ENCODE measurements at regions not wholly inside any gene's neighbourhood (a gene's known extent, or its start where the extent isn't known, plus 50 kb on each side); places are given as distances from the start of the nearest gene placed in this dataset.

DNA sequence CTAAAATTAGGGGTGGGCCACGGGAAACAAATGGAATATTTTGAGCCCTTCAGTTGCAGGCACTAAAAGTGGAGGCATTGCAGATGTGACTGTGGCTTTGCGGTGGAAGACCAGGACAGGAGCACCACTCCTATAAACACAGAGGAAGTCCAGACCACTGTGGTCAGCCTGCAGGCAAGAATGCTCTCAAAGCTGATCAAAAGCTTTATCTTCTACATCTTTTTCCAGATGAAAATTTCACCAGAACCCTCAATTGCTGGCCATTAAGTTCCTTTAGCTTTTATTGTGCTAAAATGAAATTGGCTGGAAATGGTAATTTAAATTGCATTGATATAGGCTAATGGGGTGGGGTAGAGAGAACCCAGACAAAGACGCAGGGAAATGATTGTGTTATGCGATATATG, 208.8 kb downstream of the ERCC6L2 start:
- TF ChIP-seq, protein P1, sequence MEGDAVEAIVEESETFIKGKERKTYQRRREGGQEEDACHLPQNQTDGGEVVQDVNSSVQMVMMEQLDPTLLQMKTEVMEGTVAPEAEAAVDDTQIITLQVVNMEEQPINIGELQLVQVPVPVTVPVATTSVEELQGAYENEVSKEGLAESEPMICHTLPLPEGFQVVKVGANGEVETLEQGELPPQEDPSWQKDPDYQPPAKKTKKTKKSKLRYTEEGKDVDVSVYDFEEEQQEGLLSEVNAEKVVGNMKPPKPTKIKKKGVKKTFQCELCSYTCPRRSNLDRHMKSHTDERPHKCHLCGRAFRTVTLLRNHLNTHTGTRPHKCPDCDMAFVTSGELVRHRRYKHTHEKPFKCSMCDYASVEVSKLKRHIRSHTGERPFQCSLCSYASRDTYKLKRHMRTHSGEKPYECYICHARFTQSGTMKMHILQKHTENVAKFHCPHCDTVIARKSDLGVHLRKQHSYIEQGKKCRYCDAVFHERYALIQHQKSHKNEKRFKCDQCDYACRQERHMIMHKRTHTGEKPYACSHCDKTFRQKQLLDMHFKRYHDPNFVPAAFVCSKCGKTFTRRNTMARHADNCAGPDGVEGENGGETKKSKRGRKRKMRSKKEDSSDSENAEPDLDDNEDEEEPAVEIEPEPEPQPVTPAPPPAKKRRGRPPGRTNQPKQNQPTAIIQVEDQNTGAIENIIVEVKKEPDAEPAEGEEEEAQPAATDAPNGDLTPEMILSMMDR (IDR thresholded peaks at IDR 0.05): no peak
- TF ChIP-seq POLR2A (IDR thresholded peaks at IDR 0.05) (no peak), EP300 (IDR thresholded peaks at IDR 0.05) (no peak)

All from tibial nerve (tissue), 4 donors.